Endothelial cell of umbilical vein (primary cell): ENCODE measurements at regions not wholly inside any gene's neighbourhood (a gene's known extent, or its start where the extent isn't known, plus 50 kb on each side); places are given as distances from the start of the nearest gene placed in this dataset.

ENCODE experiments used
- BruUV-seq: library from RNA; stranded (reverse); fragments of 400-500 nt; replicated peaks from 2 replicates; lab custom pipeline; 2021; lab: Mats Ljungman, UMichigan
- CTCF ChIA-PET: fragments of 300-600, 350-600 bp; sonication (Branson Sonifier 250); formaldehyde crosslinking; loops from one replicate; lab custom pipeline; 2021; ENCODE audit warnings: antibody characterized with exemption, inconsistent platforms; lab: Charles Lee
- POLR2A ChIA-PET: fragments of 300-600, 350-600 bp; sonication (Branson Sonifier 250); formaldehyde crosslinking; loops from one replicate; lab custom pipeline; 2021; ENCODE audit warnings: antibody characterized with exemption, inconsistent platforms; lab: Charles Lee
- DNase-seq: peaks from one replicate; pipeline ENCODE4 v3.0.0-alpha.2; 2011; ENCODE audit warnings: low read depth, low spot score
- FAIRE-seq: peaks from 2 replicates; lab custom pipeline; 2011; peaks lifted over from hg19 to GRCh38; lab: Jason Lieb, UNC
- H2AFZ ChIP-seq: 2 replicates; pipeline ENCODE4 v1.6.0; 2012; ENCODE audit warnings: low read depth, low read length, control low read depth, inconsistent platforms
- H3K27ac ChIP-seq: 2 replicates; pipeline ENCODE4 v1.5.1; 2011; ENCODE audit warnings: low read depth, mild to moderate bottlenecking, control low read depth, low read length, moderate library complexity; ENCODE audit not compliant: insufficient read depth
- H3K27me3 ChIP-seq, 2 experiments: 2 replicates each; pipeline versions ENCODE4 v1.6.0 to v1.6.1; 2011; ENCODE audit warnings: low read length in 2 of 2, mixed read lengths in 1 of 2; ENCODE audit not compliant: control insufficient read depth in 2 of 2, insufficient read depth in 2 of 2
- H3K36me3 ChIP-seq, 2 experiments: 2 replicates in 1 of 2; 3 replicates in 1 of 2; pipeline ENCODE4 v1.5.1; 2011; ENCODE audit warnings: low read length in 2 of 2, mild to moderate bottlenecking in 1 of 2, moderate library complexity in 1 of 2; ENCODE audit not compliant: control insufficient read depth in 2 of 2, insufficient read depth in 2 of 2; ENCODE audit errors: extremely low read depth in 1 of 2
- H3K4me1 ChIP-seq: 3 replicates; pipeline ENCODE4 v1.5.1; 2011; ENCODE audit warnings: mild to moderate bottlenecking, low read length; ENCODE audit not compliant: control insufficient read depth, insufficient read depth; ENCODE audit errors: extremely low read depth
- H3K4me2 ChIP-seq: 2 replicates; pipeline ENCODE4 v1.6.1; 2011; ENCODE audit warnings: low read length, control low read depth, mixed read lengths; ENCODE audit not compliant: insufficient read depth
- H3K4me3 ChIP-seq, 3 experiments: fragments of 200-600 bp in 1 of 3; sonication (generic), shearing (Covaris generic) in 1 of 3; replicated peaks in 1 of 3; 2 replicates each; pipeline ENCODE4 v1.5.1; 2011 to 2016; ENCODE audit warnings: control low read depth in 3 of 3, low read length in 3 of 3, mild to moderate bottlenecking in 2 of 3, inconsistent platforms in 1 of 3, low read depth in 1 of 3, moderate library complexity in 1 of 3; ENCODE audit not compliant: insufficient read depth in 1 of 3
- H3K79me2 ChIP-seq: 2 replicates; pipeline ENCODE4 v1.6.0; 2012; ENCODE audit warnings: low read length, inconsistent platforms; ENCODE audit not compliant: control insufficient read depth, insufficient read depth
- H3K9ac ChIP-seq: replicated peaks from 2 replicates; pipeline ENCODE3; 2011; ENCODE audit warnings: low read length, control low read depth; ENCODE audit not compliant: insufficient read depth; ENCODE audit errors: extremely low read depth
- H3K9me1 ChIP-seq: replicated peaks from 3 replicates; pipeline ENCODE4 v1.6.0; 2011; ENCODE audit warnings: mild to moderate bottlenecking, low read length; ENCODE audit not compliant: control insufficient read depth, insufficient read depth; ENCODE audit errors: extremely low read depth
- H3K9me3 ChIP-seq: replicated peaks from 2 replicates; pipeline ENCODE4 v1.5.1; 2012; ENCODE audit warnings: low read length, inconsistent platforms; ENCODE audit not compliant: control insufficient read depth, insufficient read depth
- H4K20me1 ChIP-seq: replicated peaks from 2 replicates; pipeline ENCODE3; 2011; ENCODE audit warnings: mild to moderate bottlenecking, low read length; ENCODE audit not compliant: control insufficient read depth, insufficient read depth; ENCODE audit errors: extremely low read depth
- CTCF ChIP-seq, 2 donors: IDR thresholded peaks; 1 replicate in 1 of 2; 2 replicates in 1 of 2; pipeline ENCODE4 v1.5.1; 2011; ENCODE audit warnings: low read length in 2 of 2, mild to moderate bottlenecking in 2 of 2, moderate library complexity in 2 of 2, control low read depth in 1 of 2, inconsistent platforms in 1 of 2, low read depth in 1 of 2; ENCODE audit not compliant: insufficient read depth in 1 of 2; ENCODE audit errors: extremely low read depth in 1 of 2
- EZH2 ChIP-seq: IDR thresholded peaks from 2 replicates; pipeline ENCODE4 v1.6.1; 2012; ENCODE audit warnings: borderline replicate concordance, low read depth, mild to moderate bottlenecking, moderate library complexity, low read length, inconsistent platforms; ENCODE audit not compliant: severe bottlenecking
- FOS ChIP-seq: IDR thresholded peaks from 2 replicates; pipeline ENCODE4 v1.6.1; 2011; ENCODE audit warnings: mild to moderate bottlenecking, low read length, moderate library complexity, borderline replicate concordance; ENCODE audit not compliant: insufficient read depth
- GATA2 ChIP-seq: IDR thresholded peaks from 2 replicates; pipeline ENCODE4 v1.7.0; 2011; ENCODE audit warnings: low read depth, mild to moderate bottlenecking, moderate library complexity, mixed read lengths, low read length; ENCODE audit not compliant: insufficient read length, insufficient read depth
- JUN ChIP-seq: IDR thresholded peaks from 2 replicates; pipeline ENCODE4 v1.6.1; 2011; ENCODE audit warnings: borderline replicate concordance, low read depth; ENCODE audit not compliant: insufficient read length, insufficient read depth
- MAX ChIP-seq: IDR thresholded peaks from 2 replicates; pipeline ENCODE4 v1.6.1; 2011; ENCODE audit not compliant: insufficient read depth, insufficient read length
- MYC ChIP-seq: IDR thresholded peaks from one replicate; pipeline ENCODE4 v1.6.1; 2011; ENCODE audit warnings: mild to moderate bottlenecking, low read depth, low read length
- POLR2A ChIP-seq: IDR thresholded peaks from 2 replicates; pipeline ENCODE4 v1.6.1; 2012; ENCODE audit warnings: low read depth, mild to moderate bottlenecking, control low read depth, low read length
- POLR2AphosphoS5 ChIP-seq: IDR thresholded peaks from 2 replicates; pipeline ENCODE4 v1.6.1; 2012; ENCODE audit warnings: low read depth, mild to moderate bottlenecking, control low read depth, low read length, moderate library complexity; ENCODE audit not compliant: insufficient read depth
- dilution Hi-C: fragments of 300-500 bp; cut with MboI; formaldehyde crosslinking; loops from one replicate; pipeline ENCODE4 v1.15.0; 2019; ENCODE audit warnings: low sequenced_read_pairs; ENCODE audit not compliant: extremely low pct_ligation_motif_present
- intact Hi-C: fragments of 100-400 bp; cut with micrococcal nuclease; formaldehyde crosslinking; loops from one replicate; pipeline ENCODE4 v1.10.0; 2022

GRCh38 chr22:27383896-27384295 lies 417.7 kb downstream of the MN1 start:
- Histone ChIP-seq H3K36me3 (no peaks in the 10 kb centered on the region), H3K4me3 (no peak overlapping the region), H3K27me3 (peaks cover 2 to 11% of the 10 kb centered on the region in 2 experiments), H3K4me1 (no peaks in the 10 kb centered on the region), H3K27ac (no peak overlapping the region), H4K20me1 (no peaks in the 10 kb centered on the region), H3K4me2 (no peak overlapping the region), H3K79me2 (no peaks in the 10 kb centered on the region), H3K9ac (no peak overlapping the region), H3K9me3 (no peaks in the 10 kb centered on the region), H2AFZ (no peak overlapping the region), H3K9me1 (no peaks in the 10 kb centered on the region)
- FAIRE-seq (no peak), DNase-seq (no peak)
- CTCF ChIA-PET: no interaction called here
- TF ChIP-seq POLR2A (no peak), GATA2 (no peak), EZH2 (no peak), FOS (no peak)
- BruUV-seq: no TSS peak
- dilution Hi-C loops: no loop called here
- POLR2A ChIA-PET: no interaction called here
- intact Hi-C loops: no loop called here

GRCh38 chr22:27385261-27385998 lies 416.1 kb downstream of the MN1 start:
- Histone ChIP-seq H3K27ac (no peak overlapping the region), H3K4me2 (no peak overlapping the region), H3K4me3 (no peak overlapping the region), H3K79me2 (no peaks in the 10 kb centered on the region), H3K27me3 (peaks cover 2 to 16% of the 10 kb centered on the region in 2 experiments), H3K4me1 (no peaks in the 10 kb centered on the region), H2AFZ (no peak overlapping the region), H3K9me3 (no peaks in the 10 kb centered on the region), H3K9ac (no peak overlapping the region), H3K9me1 (no peaks in the 10 kb centered on the region), H3K36me3 (no peaks in the 10 kb centered on the region), H4K20me1 (no peaks in the 10 kb centered on the region)
- FAIRE-seq (no peak), DNase-seq (no peak)
- dilution Hi-C loops (no loop called here), intact Hi-C loops (no loop called here)
- ChIA-PET POLR2A (no interaction called here), CTCF (interaction anchor here (0.8 kb wide), 1 partner anchor 629 kb away, joined by 3 read pairs; no protein-coding TSS in a partner anchor)
- TF ChIP-seq CTCF (IDR thresholded peaks at IDR 0.05; ENCODE audit: extremely low read depth in 1 of 2, insufficient read depth in 1 of 2, low read depth in 1 of 2, low read length in 2 of 2): no peak
- TF ChIP-seq MAX: no peak
- no peak for TF ChIP-seq POLR2A
- no peak for TF ChIP-seq GATA2
- no peak for TF ChIP-seq POLR2AphosphoS5
- TF ChIP-seq FOS: no peak
- no peak for TF ChIP-seq MYC
- no peak for TF ChIP-seq EZH2
- TF ChIP-seq JUN: no peak
- no TSS peak for BruUV-seq
